H1 (cell line): ENCODE measurements at regions not wholly inside any gene's neighbourhood (a gene's known extent, or its start where the extent isn't known, plus 50 kb on each side); places are given as distances from the start of the nearest gene placed in this dataset.

Source experiments
- CTCF ChIA-PET: fragments of 300-600 bp; sonication (Branson Sonifier 250); formaldehyde crosslinking; loops from one replicate; lab custom pipeline; 2021; ENCODE audit not compliant: partially characterized antibody; lab: Charles Lee
- POLR2A ChIA-PET: fragments of 300-600 bp; sonication (Branson Sonifier 250); formaldehyde crosslinking; loops from one replicate; lab custom pipeline; 2021; ENCODE audit warnings: inconsistent platforms; ENCODE audit not compliant: partially characterized antibody; lab: Charles Lee
- DNase-seq, 2 experiments: peaks; one replicate each; pipeline versions ENCODE4 v3.0.0 to v3.0.0-alpha.2; 2010 to 2022; ENCODE audit warnings: low spot score in 2 of 2, low read depth in 1 of 2, mixed read lengths in 1 of 2
- FAIRE-seq: peaks from 2 replicates; lab custom pipeline; 2011; peaks lifted over from hg19 to GRCh38; lab: Jason Lieb, UNC
- H2AFZ ChIP-seq: 2 replicates; pipeline ENCODE4 v1.8.1; 2012; ENCODE audit warnings: low read length, inconsistent platforms
- H2AK5ac ChIP-seq: 2 replicates; pipeline ENCODE4 v1.6.1; 2013; ENCODE audit warnings: low read depth, low read length
- H2BK120ac ChIP-seq: replicated peaks from 2 replicates; pipeline ENCODE3; 2013; ENCODE audit warnings: low read depth, low read length, inconsistent platforms
- H2BK12ac ChIP-seq: 2 replicates; pipeline ENCODE4 v1.6.1; 2013; ENCODE audit warnings: low read depth, low read length
- H2BK15ac ChIP-seq: 2 replicates; pipeline ENCODE4 v1.6.1; 2013; ENCODE audit warnings: low read length
- H2BK20ac ChIP-seq: 2 replicates; pipeline ENCODE4 v1.6.1; 2013; ENCODE audit warnings: low read length
- H2BK5ac ChIP-seq: 2 replicates; pipeline ENCODE4 v1.6.1; 2013; ENCODE audit warnings: low read depth, low read length
- H3K14ac ChIP-seq: 2 replicates; pipeline ENCODE4 v1.6.1; 2013; ENCODE audit warnings: inconsistent platforms; ENCODE audit not compliant: insufficient read length
- H3K18ac ChIP-seq: 2 replicates; pipeline ENCODE4 v1.6.1; 2013; ENCODE audit warnings: low read length; ENCODE audit errors: extremely low read depth
- H3K23ac ChIP-seq: 2 replicates; pipeline ENCODE4 v1.6.1; 2013; ENCODE audit warnings: inconsistent platforms; ENCODE audit not compliant: insufficient read length
- H3K23me2 ChIP-seq: 2 replicates; pipeline ENCODE4 v1.6.1; 2013; ENCODE audit warnings: low read depth, low read length
- H3K27ac ChIP-seq: 2 replicates; pipeline ENCODE4 v1.6.1; 2011; ENCODE audit warnings: low read depth, low read length, inconsistent platforms
- H3K27me3 ChIP-seq, 4 experiments: replicated peaks in 1 of 4; 1 replicate in 1 of 4; 2 replicates in 3 of 4; pipeline versions ENCODE4 v1.6.1 to v1.8.1; 2011 to 2013; ENCODE audit warnings: low read length in 3 of 4, mild to moderate bottlenecking in 3 of 4, inconsistent platforms in 2 of 4, mixed read lengths in 2 of 4, moderate library complexity in 1 of 4; ENCODE audit not compliant: control insufficient read depth in 3 of 4, insufficient read depth in 3 of 4; ENCODE audit errors: extremely low read depth in 1 of 4
- H3K36me3 ChIP-seq, 4 experiments: 2 replicates each; pipeline versions ENCODE4 v1.6.1 to v1.8.1; 2011 to 2013; ENCODE audit warnings: mild to moderate bottlenecking in 4 of 4, low read length in 3 of 4, moderate library complexity in 2 of 4, control low read depth in 1 of 4, inconsistent platforms in 1 of 4; ENCODE audit not compliant: insufficient read depth in 4 of 4, control insufficient read depth in 2 of 4
- H3K4ac ChIP-seq: replicated peaks from 2 replicates; pipeline ENCODE3; 2013; ENCODE audit warnings: low read length, low read depth, mixed read lengths, inconsistent platforms; ENCODE audit not compliant: insufficient read length
- H3K4me1 ChIP-seq, 4 experiments: replicated peaks in 1 of 4; 1 replicate in 1 of 4; 2 replicates in 3 of 4; pipeline versions ENCODE4 v1.6.1 to v1.8.1; 2011 to 2013; ENCODE audit warnings: low read length in 3 of 4, inconsistent platforms in 2 of 4, mixed read lengths in 1 of 4; ENCODE audit not compliant: insufficient read depth in 4 of 4, control insufficient read depth in 3 of 4
- H3K4me2 ChIP-seq, 2 experiments: 2 replicates each; pipeline versions ENCODE4 v1.6.1 to v1.8.1; 2011 to 2013; ENCODE audit warnings: low read depth in 2 of 2, low read length in 2 of 2, control low read depth in 1 of 2, inconsistent platforms in 1 of 2, mild to moderate bottlenecking in 1 of 2; ENCODE audit not compliant: insufficient read depth in 1 of 2
- H3K4me3 ChIP-seq, 4 experiments: fragments of 200-600, 300-600 bp in 1 of 4; sonication (generic), shearing (Covaris generic), sonication (Bioruptor Twin) in 1 of 4; 2 replicates each; pipeline versions ENCODE4 v1.5.1 to v1.8.1; 2011 to 2016; ENCODE audit warnings: low read length in 4 of 4, low read depth in 3 of 4, control low read depth in 2 of 4, inconsistent platforms in 2 of 4, mild to moderate bottlenecking in 2 of 4, mixed read lengths in 1 of 4, moderate library complexity in 1 of 4; ENCODE audit not compliant: insufficient read depth in 2 of 4; ENCODE audit errors: extremely low read depth in 1 of 4
- H3K56ac ChIP-seq: replicated peaks from 2 replicates; pipeline ENCODE3; 2013; ENCODE audit warnings: low read depth, mild to moderate bottlenecking, mixed read lengths, low read length, inconsistent platforms; ENCODE audit not compliant: insufficient read length
- H3K79me1 ChIP-seq: 2 replicates; pipeline ENCODE4 v1.6.1; 2013; ENCODE audit warnings: low read depth, low read length, control low read depth
- H3K79me2 ChIP-seq, 2 experiments: 2 replicates each; pipeline versions ENCODE4 v1.6.1 to v1.8.1; 2012 to 2013; ENCODE audit warnings: low read length in 2 of 2, mild to moderate bottlenecking in 2 of 2, inconsistent platforms in 1 of 2; ENCODE audit not compliant: insufficient read depth in 2 of 2, control insufficient read depth in 1 of 2
- H3K9ac ChIP-seq, 4 experiments: replicated peaks in 1 of 4; 1 replicate in 1 of 4; 2 replicates in 3 of 4; pipeline versions ENCODE4 v1.6.1 to v1.8.1; 2011 to 2013; ENCODE audit warnings: low read depth in 3 of 4, low read length in 3 of 4, control low read depth in 2 of 4, mild to moderate bottlenecking in 2 of 4, moderate library complexity in 2 of 4, inconsistent platforms in 1 of 4; ENCODE audit errors: extremely low read depth in 1 of 4
- H3K9me3 ChIP-seq, 2 experiments: 2 replicates each; pipeline versions ENCODE4 v1.6.1 to v1.8.1; 2012 to 2013; ENCODE audit warnings: mild to moderate bottlenecking in 2 of 2, moderate library complexity in 2 of 2, control low read depth in 1 of 2, inconsistent platforms in 1 of 2, low read depth in 1 of 2, low read length in 1 of 2, mixed read lengths in 1 of 2; ENCODE audit not compliant: insufficient read depth in 2 of 2
- H4K20me1 ChIP-seq, 2 experiments: replicated peaks in 1 of 2; 2 replicates each; pipeline versions ENCODE3 to v1.8.1; 2011 to 2013; ENCODE audit warnings: inconsistent platforms in 2 of 2, low read length in 2 of 2, mild to moderate bottlenecking in 1 of 2; ENCODE audit not compliant: insufficient read depth in 2 of 2, control insufficient read depth in 1 of 2
- H4K5ac ChIP-seq: 2 replicates; pipeline ENCODE4 v1.6.1; 2013; ENCODE audit warnings: low read length, low read depth, mixed read lengths, inconsistent platforms; ENCODE audit not compliant: insufficient read length
- H4K8ac ChIP-seq: 2 replicates; pipeline ENCODE4 v1.8.0; 2013; ENCODE audit warnings: mild to moderate bottlenecking, moderate library complexity, low read length, inconsistent platforms; ENCODE audit not compliant: insufficient read depth; ENCODE audit errors: extremely low read depth
- H4K91ac ChIP-seq: replicated peaks from 2 replicates; pipeline ENCODE3; 2013; ENCODE audit warnings: low read length, mixed read lengths, inconsistent platforms; ENCODE audit not compliant: insufficient read length
- CTBP2 ChIP-seq: IDR thresholded peaks from 2 replicates; pipeline ENCODE4 v1.7.0; 2011; ENCODE audit warnings: borderline replicate concordance, mild to moderate bottlenecking, moderate library complexity, mixed read lengths, low read length; ENCODE audit not compliant: insufficient read depth, insufficient read length
- RNF2 ChIP-seq: fragments of 200-900, 300-1000 bp; sonication (generic); IDR thresholded peaks from 2 replicates; pipeline ENCODE4 v1.7.1; 2016; ENCODE audit warnings: borderline replicate concordance, low read depth, mild to moderate bottlenecking, antibody characterized with exemption, low read length; ENCODE audit not compliant: poor library complexity, severe bottlenecking; ENCODE audit errors: missing control alignments
- TEAD4 ChIP-seq: IDR thresholded peaks from 2 replicates; pipeline ENCODE4 v1.6.1; 2012; ENCODE audit warnings: low read depth, low read length, inconsistent platforms, mixed read lengths
- WGBS, 2 experiments: shearing (Covaris generic) in 1 of 2; methylation state at CpG; one replicate each; pipeline versions ENCODE4 v1.1.6 to v1.1.7; 2013 to 2015; ENCODE audit warnings: low lambda C conversion rate in 2 of 2, mixed read lengths in 2 of 2, inconsistent platforms in 1 of 2, low coverage in 1 of 2, missing lambda C conversion rate in 1 of 2; ENCODE audit not compliant: insufficient replicate concordance in 2 of 2, insufficient coverage in 1 of 2, insufficient read length in 1 of 2; ENCODE audit errors: extremely low coverage in 1 of 2, missing lambda C conversion rate in 1 of 2; 5-methylcytosine and 5-hydroxymethylcytosine counted together

- Histone ChIP-seq H2BK20ac (no peak overlapping the region), H3K27ac (no peak overlapping the region), H3K4me3 (no peak overlapping the region), H3K79me2 (no peaks in the 10 kb centered on the region), H3K4me1 (no peaks in the 10 kb centered on the region), H4K8ac (no peak overlapping the region), H3K18ac (no peak overlapping the region), H3K4me2 (no peak overlapping the region), H2AFZ (peak overlapping the region; percentile 91; the same call in 1 of the 2 replicates), H2BK12ac (no peak overlapping the region), H2BK120ac (no peak overlapping the region), H3K9me3 (no peaks in the 10 kb centered on the region), H4K5ac (no peak overlapping the region), H3K9ac (no peak overlapping the region), H3K23ac (no peak overlapping the region), H4K20me1 (no peaks in the 10 kb centered on the region), H2BK5ac (no peak overlapping the region), H3K23me2 (no peaks in the 10 kb centered on the region), H3K27me3 (no peaks in the 10 kb centered on the region), H3K56ac (no peak overlapping the region), H3K36me3 (no peaks in the 10 kb centered on the region), H3K79me1 (no peaks in the 10 kb centered on the region), H3K14ac (no peak overlapping the region), H4K91ac (no peak overlapping the region), H3K4ac (no peak overlapping the region), H2AK5ac (no peak overlapping the region), H2BK15ac (no peak overlapping the region)
- TF ChIP-seq RNF2: no peak
- no peak for TF ChIP-seq CTBP2
- TF ChIP-seq TEAD4: no peak
- DNase-seq: no peak
- CTCF ChIA-PET: no interaction called here
- POLR2A ChIA-PET: no interaction called here
- no peak for FAIRE-seq
- WGBS, 2 experiments: 87% methylated on average over 5 of the region's 5 CpGs; no CpG with 5 or more reads in 1 of the 2 experiments
Measured at GRCh38 chr10:90274721-90275468, 573.5 kb downstream of the KIF20B start.
